BLaER1 treated with 17β-estradiol and CSF1 and Interleukin-3, amounts not matched to agents 10 nM and 100 nM (cell line): ENCODE measurements at regions not wholly inside any gene's neighbourhood (a gene's known extent, or its start where the extent isn't known, plus 50 kb on each side); places are given as distances from the start of the nearest gene placed in this dataset.
"Not testable (repeated sequence)": the region's sequence is repeated elsewhere in the genome, so short reads cannot be mapped to it uniquely, and the experiment has no call there.

ENCODE experiments used
- H3K27ac ChIP-seq, 11 experiments: shearing (Covaris generic); formaldehyde crosslinking; 2 replicates each; pipeline ENCODE4 v1.8.1; 2022
- H3K27me3 ChIP-seq, 11 experiments: shearing (Covaris generic); formaldehyde crosslinking; 2 replicates each; pipeline ENCODE4 v1.8.1; 2022
- H3K36me3 ChIP-seq, 11 experiments: shearing (Covaris generic); formaldehyde crosslinking; 2 replicates each; pipeline ENCODE4 v1.8.1; 2022
- H3K4me1 ChIP-seq, 10 experiments: shearing (Covaris generic); formaldehyde crosslinking; 2 replicates each; pipeline ENCODE4 v1.8.1; 2022
- H3K4me2 ChIP-seq, 11 experiments: shearing (Covaris generic); formaldehyde crosslinking; 2 replicates each; pipeline ENCODE4 v1.8.1; 2022
- H3K4me3 ChIP-seq, 10 experiments: shearing (Covaris generic); formaldehyde crosslinking; 2 replicates each; pipeline ENCODE4 v1.8.1; 2022
- H3K9ac ChIP-seq, 11 experiments: shearing (Covaris generic); formaldehyde crosslinking; 2 replicates each; pipeline ENCODE4 v1.8.1; 2022
- H3K9me3 ChIP-seq, 11 experiments: shearing (Covaris generic); formaldehyde crosslinking; replicated peaks in 1 of 11; 2 replicates each; pipeline ENCODE4 v1.8.1; 2022
- H4K20me1 ChIP-seq, 11 experiments: shearing (Covaris generic); formaldehyde crosslinking; 2 replicates each; pipeline ENCODE4 v1.8.1; 2022
- Cebpa-rat ChIP-seq, 11 experiments: shearing (Covaris generic); IDR thresholded peaks; 2 replicates each; pipeline ENCODE4 v1.8.1; 2022

GRCh38 chr4:33966808-33967207 lies 2277.5 kb downstream of the ARAP2 start:
- no peak for TF ChIP-seq Cebpa-rat (IDR thresholded peaks at IDR 0.05)

GRCh38 chr4:33974270-33974669 lies 2270.0 kb downstream of the ARAP2 start:
- TF ChIP-seq Cebpa-rat (IDR thresholded peaks at IDR 0.05): no peak
- Histone ChIP-seq H3K9me3 (peaks cover 0 to 5% (median 0%) of the 10 kb centered on the region in 11 experiments; a peak in 2 of 22 replicates), H3K4me2 (no peak overlapping the region), H3K27ac (no peak overlapping the region), H3K4me3 (no peak overlapping the region), H4K20me1 (no peaks in the 10 kb centered on the region), H3K27me3 (no peaks in the 10 kb centered on the region), H3K4me1 (no peaks in the 10 kb centered on the region), H3K36me3 (no peaks in the 10 kb centered on the region), H3K9ac (no peak overlapping the region)

More at GRCh38 chr4:33966808-33967207, 2277.5 kb downstream of the ARAP2 start:
- Histone ChIP-seq H3K4me2 (no peak overlapping the region), H3K27ac (no peak overlapping the region), H3K4me1 (no peaks in the 10 kb centered on the region), H3K36me3 (no peaks in the 10 kb centered on the region), H3K9me3 (peaks cover 0 to 7% (median 0%) of the 10 kb centered on the region in 11 experiments; a peak in 2 of 22 replicates), H3K27me3 (no peaks in the 10 kb centered on the region), H3K4me3 (no peak overlapping the region), H4K20me1 (no peaks in the 10 kb centered on the region), H3K9ac (no peak overlapping the region)

GRCh38 chr4:33975995-33976394 lies 2268.3 kb downstream of the ARAP2 start:
- no peak overlapping the region for H3K9ac ChIP-seq
- no peaks in the 10 kb centered on the region for H3K4me1 ChIP-seq
- H3K4me3 ChIP-seq: no peak overlapping the region
- H3K36me3 ChIP-seq: no peaks in the 10 kb centered on the region
- H3K27ac ChIP-seq: no peak overlapping the region
- no peak for TF ChIP-seq Cebpa-rat (IDR thresholded peaks at IDR 0.05)
- no peak overlapping the region for H3K4me2 ChIP-seq
- H3K27me3 ChIP-seq: no peaks in the 10 kb centered on the region
- no peaks in the 10 kb centered on the region for H3K9me3 ChIP-seq
- no peaks in the 10 kb centered on the region for H4K20me1 ChIP-seq

- not testable (repeated sequence) for H3K27me3 ChIP-seq, H3K36me3 ChIP-seq, H4K20me1 ChIP-seq, H3K9me3 ChIP-seq, H3K27ac ChIP-seq, H3K9ac ChIP-seq, H3K4me2 ChIP-seq, H3K4me1 ChIP-seq, H3K4me3 ChIP-seq
These were observed 2264.5 kb downstream of the ARAP2 start for GRCh38 chr4:33979781-33980180.

GRCh38 chr4:33980361-33980760 lies 2264.0 kb downstream of the ARAP2 start:
- Histone ChIP-seq H3K4me1 (no peaks in the 10 kb centered on the region), H3K36me3 (no peaks in the 10 kb centered on the region), H3K27me3 (no peaks in the 10 kb centered on the region), H3K9ac (no peak overlapping the region), H4K20me1 (no peaks in the 10 kb centered on the region), H3K27ac (no peak overlapping the region), H3K4me2 (no peak overlapping the region), H3K9me3 (no peaks in the 10 kb centered on the region), H3K4me3 (no peak overlapping the region)
- TF ChIP-seq Cebpa-rat (IDR thresholded peaks at IDR 0.05): no peak

- H3K27me3 ChIP-seq: no peaks in the 10 kb centered on the region
- H3K27ac ChIP-seq: no peak overlapping the region
- H3K4me3 ChIP-seq: no peak overlapping the region
- H3K4me2 ChIP-seq: no peak overlapping the region
- TF ChIP-seq Cebpa-rat (IDR thresholded peaks at IDR 0.05): no peak
- H3K9ac ChIP-seq: no peak overlapping the region
- no peaks in the 10 kb centered on the region for H4K20me1 ChIP-seq
- H3K4me1 ChIP-seq: no peaks in the 10 kb centered on the region
- no peaks in the 10 kb centered on the region for H3K9me3 ChIP-seq
- no peaks in the 10 kb centered on the region for H3K36me3 ChIP-seq
These were observed 2254.4 kb downstream of the ARAP2 start for GRCh38 chr4:33989820-33990443.

GRCh38 chr4:33996075-33996718 lies 2248.1 kb downstream of the ARAP2 start:
- H3K4me1 ChIP-seq: no peaks in the 10 kb centered on the region
- no peak overlapping the region for H3K4me2 ChIP-seq
- H3K4me3 ChIP-seq: no peak overlapping the region
- H3K27ac ChIP-seq: no peak overlapping the region
- no peak overlapping the region for H3K9ac ChIP-seq
- no peaks in the 10 kb centered on the region for H3K27me3 ChIP-seq
- TF ChIP-seq Cebpa-rat (IDR thresholded peaks at IDR 0.05): no peak
- H3K36me3 ChIP-seq: no peaks in the 10 kb centered on the region
- H4K20me1 ChIP-seq: no peaks in the 10 kb centered on the region
- no peaks in the 10 kb centered on the region for H3K9me3 ChIP-seq

- H3K4me3 ChIP-seq: no peak overlapping the region
- no peaks in the 10 kb centered on the region for H4K20me1 ChIP-seq
- no peak overlapping the region for H3K9ac ChIP-seq
- H3K9me3 ChIP-seq: no peaks in the 10 kb centered on the region
- no peak overlapping the region for H3K27ac ChIP-seq
- H3K4me1 ChIP-seq: no peaks in the 10 kb centered on the region
- no peaks in the 10 kb centered on the region for H3K36me3 ChIP-seq
- H3K4me2 ChIP-seq: no peak overlapping the region
- no peak for TF ChIP-seq Cebpa-rat (IDR thresholded peaks at IDR 0.05)
- H3K27me3 ChIP-seq: no peaks in the 10 kb centered on the region
These were observed 2246.0 kb downstream of the ARAP2 start for GRCh38 chr4:33998291-33998690.

- Histone ChIP-seq H3K4me2 (no peak overlapping the region), H3K9ac (no peak overlapping the region), H4K20me1 (no peaks in the 10 kb centered on the region), H3K4me1 (no peaks in the 10 kb centered on the region), H3K27me3 (no peaks in the 10 kb centered on the region), H3K27ac (no peak overlapping the region), H3K9me3 (no peaks in the 10 kb centered on the region), H3K36me3 (no peaks in the 10 kb centered on the region), H3K4me3 (no peak overlapping the region)
- no peak for TF ChIP-seq Cebpa-rat (IDR thresholded peaks at IDR 0.05)
These were observed 2244.0 kb downstream of the ARAP2 start for GRCh38 chr4:34000356-34000755.

GRCh38 chr4:34006540-34006939 lies 2237.8 kb downstream of the ARAP2 start:
- not testable (repeated sequence) for H3K4me2 ChIP-seq, H4K20me1 ChIP-seq

More at GRCh38 chr4:34006540-34006939, 2237.8 kb downstream of the ARAP2 start:
- H3K4me3 ChIP-seq, H3K27ac ChIP-seq, H3K4me1 ChIP-seq, H3K36me3 ChIP-seq, H3K27me3 ChIP-seq, H3K9me3 ChIP-seq, H3K9ac ChIP-seq: not testable (repeated sequence)
